Type B pancreatic cell (in vitro differentiated cells): ENCODE measurements at regions not wholly inside any gene's neighbourhood (a gene's known extent, or its start where the extent isn't known, plus 50 kb on each side); places are given as distances from the start of the nearest gene placed in this dataset.

ENCODE experiments used
- DNase-seq: peaks from one replicate; pipeline ENCODE4 v3.0.0; 2021; ENCODE audit warnings: mixed read lengths; ENCODE audit not compliant: unreplicated experiment; ENCODE audit errors: extremely low spot score
- H3K27ac Mint-ChIP-seq: 2 replicates; pipeline ENCODE4 v1.8.0; 2021; ENCODE audit warnings: mild to moderate bottlenecking, mixed read lengths
- H3K27me3 Mint-ChIP-seq: 2 replicates; pipeline ENCODE4 v1.8.0; 2021; ENCODE audit warnings: mixed read lengths
- H3K36me3 Mint-ChIP-seq: 2 replicates; pipeline ENCODE4 v1.8.0; 2021; ENCODE audit warnings: mixed read lengths
- H3K4me1 Mint-ChIP-seq: one replicate; pipeline ENCODE4 v1.8.0; 2021; ENCODE audit warnings: mixed read lengths; ENCODE audit not compliant: unreplicated experiment
- H3K4me3 Mint-ChIP-seq: 2 replicates; pipeline ENCODE4 v1.8.0; 2021; ENCODE audit warnings: mild to moderate bottlenecking, mixed read lengths
- H3K9me3 Mint-ChIP-seq: 2 replicates; pipeline ENCODE4 v1.8.0; 2021; ENCODE audit warnings: mixed read lengths
- CTCF ChIP-seq: fragments of 200-600 bp; sonication (generic); conservative IDR thresholded peaks from 2 replicates; pipeline ENCODE4 v1.5.0; 2021; ENCODE audit warnings: antibody characterized with exemption, mild to moderate bottlenecking

GRCh38 chr16:63372815-63373214 lies 1336.6 kb upstream of the CDH8 start:
- H3K4me1 Mint-ChIP-seq, result no peaks in the 10 kb centered on the region
- no peak for DNase-seq
- H3K27me3 Mint-ChIP-seq, result no peaks in the 10 kb centered on the region
- no peak for TF ChIP-seq CTCF
- H3K36me3 Mint-ChIP-seq, result no peaks in the 10 kb centered on the region
- no peak overlapping the region for H3K4me3 Mint-ChIP-seq
- H3K27ac Mint-ChIP-seq, result no peak overlapping the region
- H3K9me3 Mint-ChIP-seq, result no peaks in the 10 kb centered on the region

- no peak for TF ChIP-seq CTCF
- no peak for DNase-seq
- Mint-ChIP-seq H3K27me3 (no peaks in the 10 kb centered on the region), H3K4me3 (no peak overlapping the region), H3K27ac (no peak overlapping the region), H3K4me1 (no peaks in the 10 kb centered on the region), H3K36me3 (no peaks in the 10 kb centered on the region), H3K9me3 (no peaks in the 10 kb centered on the region)
Measured at GRCh38 chr16:63372283-63372682, 1336.0 kb upstream of the CDH8 start.

GRCh38 chr16:63365649-63366304 lies 1329.5 kb upstream of the CDH8 start:
- Mint-ChIP-seq H3K4me1 (peaks cover 4% of the 10 kb centered on the region), H3K4me3 (no peak overlapping the region), H3K36me3 (no peaks in the 10 kb centered on the region), H3K27ac (no peak overlapping the region), H3K27me3 (no peaks in the 10 kb centered on the region), H3K9me3 (no peaks in the 10 kb centered on the region)
- DNase-seq, result no peak
- TF ChIP-seq CTCF, result no peak

- no peaks in the 10 kb centered on the region for H3K36me3 Mint-ChIP-seq
- no peak overlapping the region for H3K4me3 Mint-ChIP-seq
- no peak for TF ChIP-seq CTCF
- H3K27me3 Mint-ChIP-seq, result no peaks in the 10 kb centered on the region
- H3K9me3 Mint-ChIP-seq, result no peaks in the 10 kb centered on the region
- no peak overlapping the region for H3K27ac Mint-ChIP-seq
- H3K4me1 Mint-ChIP-seq, result peaks cover 4% of the 10 kb centered on the region
- no peak for DNase-seq
Measured at GRCh38 chr16:63363738-63364137, 1327.5 kb upstream of the CDH8 start.

- Mint-ChIP-seq H3K27me3 (no peaks in the 10 kb centered on the region), H3K4me1 (peaks cover 4% of the 10 kb centered on the region), H3K27ac (no peak overlapping the region), H3K9me3 (no peaks in the 10 kb centered on the region), H3K4me3 (no peak overlapping the region), H3K36me3 (no peaks in the 10 kb centered on the region)
- DNase-seq, result no peak
- TF ChIP-seq CTCF, result peak; percentile 91
Measured at GRCh38 chr16:63361032-63361624, 1324.9 kb upstream of the CDH8 start.
